ENCODE measurements at regions not wholly inside any gene's neighbourhood (a gene's known extent, or its start where the extent isn't known, plus 50 kb on each side); places are given as distances from the start of the nearest gene placed in this dataset.

DNA sequence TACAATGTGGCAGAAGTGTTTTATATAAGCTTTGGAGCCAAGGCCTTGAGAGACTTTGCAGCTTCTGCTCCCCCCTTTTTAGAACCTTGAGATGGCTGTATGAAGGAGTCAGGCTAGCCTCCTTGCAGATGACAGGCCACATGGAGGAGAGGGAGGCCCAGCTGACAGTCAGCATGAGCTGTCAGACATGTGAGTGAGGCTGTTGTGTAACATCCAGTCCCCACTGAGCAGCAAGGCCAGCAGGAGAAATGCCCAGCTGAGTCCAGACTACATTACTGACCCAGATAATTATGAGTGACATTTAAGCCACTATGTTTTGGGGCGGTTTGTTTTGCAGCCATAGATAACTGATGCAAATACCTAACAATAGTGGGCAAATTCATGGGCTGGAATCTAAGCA lies 515.3 kb upstream of the ARX start:
- no peak for TF ChIP-seq POLR2AphosphoS5 (IDR thresholded peaks at IDR 0.05; ENCODE audit: low read depth, low read length)
- TF ChIP-seq SPI1 (IDR thresholded peaks at IDR 0.05; ENCODE audit: low read depth, low read length) = no peak
- no peak for TF ChIP-seq POLR2A (IDR thresholded peaks at IDR 0.05; ENCODE audit: low read depth, low read length)
- TF ChIP-seq TAF1 (IDR thresholded peaks at IDR 0.05; ENCODE audit: low read depth, low read length) = no peak
- TF ChIP-seq PAX5 (IDR thresholded peaks at IDR 0.05; ENCODE audit: insufficient read depth, low read length, severe bottlenecking) = no peak
